ENCODE measurements at regions not wholly inside any gene's neighbourhood (a gene's known extent, or its start where the extent isn't known, plus 50 kb on each side); places are given as distances from the start of the nearest gene placed in this dataset.

- H3K4me2 ChIP-seq: no peak overlapping the region
- Mint-ChIP-seq H3K36me3 (ENCODE audit: low read depth) (no peaks in the 10 kb centered on the region), H3K27me3 (ENCODE audit: insufficient read depth, low read depth, poor library complexity) (no peaks in the 10 kb centered on the region), H3K4me3 (no peak overlapping the region), H3K27ac (no peak overlapping the region), H3K4me1 (peaks cover 47% of the 10 kb centered on the region), H3K9me3 (no peaks in the 10 kb centered on the region)
- DNase-seq (ENCODE audit: low spot score): no peak
- no peaks in the 10 kb centered on the region for H3K27me3 ChIP-seq (ENCODE audit: insufficient read depth)
- H3K27ac ChIP-seq (ENCODE audit: low read depth): no peak overlapping the region
- H3K9me2 ChIP-seq (ENCODE audit: insufficient read depth): no peaks in the 10 kb centered on the region
- H3F3A ChIP-seq (replicated peaks; ENCODE audit: low read depth): no peaks in the 10 kb centered on the region
- no peaks in the 10 kb centered on the region for H3K36me3 ChIP-seq (ENCODE audit: insufficient read depth)
- H3K79me2 ChIP-seq (replicated peaks; ENCODE audit: insufficient read depth): no peaks in the 10 kb centered on the region
- TF ChIP-seq REST (IDR thresholded peaks at IDR 0.05; ENCODE audit: unreplicated experiment): no peak
- TF ChIP-seq STAT1 (IDR thresholded peaks at IDR 0.05; ENCODE audit: unreplicated experiment): no peak
- no peak for TF ChIP-seq EZH2 (IDR thresholded peaks at IDR 0.05; ENCODE audit: low read depth, unreplicated experiment)
- no peak for TF ChIP-seq ZNF114 (CRISPR knock-in tag; IDR thresholded peaks at IDR 0.05)
- TF ChIP-seq ZNF462 (CRISPR knock-in tag; IDR thresholded peaks at IDR 0.05): no peak
- no peak for TF ChIP-seq EZH2phosphoT487 (IDR thresholded peaks at IDR 0.05; ENCODE audit: unreplicated experiment)
- TF ChIP-seq CTCF (conservative IDR thresholded peaks at IDR 0.05; ENCODE audit: low read depth in 2 of 2): no peak
- no peak for TF ChIP-seq ZNF331 (CRISPR knock-in tag; IDR thresholded peaks at IDR 0.05; ENCODE audit: low read depth)
- TF ChIP-seq CREB1 (CRISPR knock-in tag; IDR thresholded peaks at IDR 0.05; ENCODE audit: low read depth): no peak
- TF ChIP-seq ETS1 (IDR thresholded peaks at IDR 0.05): no peak
- TF ChIP-seq NANOG (IDR thresholded peaks at IDR 0.05; ENCODE audit: borderline replicate concordance): no peak
- no peak for TF ChIP-seq JUNB (IDR thresholded peaks at IDR 0.05; ENCODE audit: unreplicated experiment)
- TF ChIP-seq POLR2AphosphoS5 (IDR thresholded peaks at IDR 0.05; ENCODE audit: low read depth): no peak
- no peak for ATAC-seq
- no peaks in the 10 kb centered on the region for H4K20me1 ChIP-seq (replicated peaks; ENCODE audit: insufficient read depth)
- H2AFZ ChIP-seq: peak overlapping the region; percentile 30
- H3K4me3 ChIP-seq: no peak overlapping the region
- H3K4me1 ChIP-seq (ENCODE audit: insufficient read depth): peaks cover 60% of the 10 kb centered on the region
These were observed 88.5 kb upstream of the VAV3 start for GRCh38 chr1:108053270-108054013.

Data from GM23338 (cell line).